HepG2 (cell line): ENCODE measurements at regions not wholly inside any gene's neighbourhood (a gene's known extent, or its start where the extent isn't known, plus 50 kb on each side); places are given as distances from the start of the nearest gene placed in this dataset.

Experiments
- ATAC-seq: fragments of 200-7000 bp; cut with Tn5 transposase; 3 replicates; pipeline ENCODE4 v1.9.1; 2020; ENCODE audit warnings: mild to moderate bottlenecking, moderate library complexity
- BruUV-seq: library from RNA; stranded (reverse); fragments of 400-500 nt; replicated peaks from 2 replicates; lab custom pipeline; 2021; lab: Mats Ljungman, UMichigan
- CTCF ChIA-PET: fragments of 300-600 bp; formaldehyde crosslinking; extraction: SDS; loops from one replicate; lab custom pipeline; 2021; ENCODE audit warnings: low total read pairs, inconsistent platforms, low intra/inter-chr PET ratio; lab: Yijun Ruan, JAX
- POLR2A ChIA-PET: fragments of 350-600 bp; sonication (Branson Sonifier 250); formaldehyde crosslinking; loops from one replicate; lab custom pipeline; 2020; ENCODE audit warnings: antibody characterized with exemption, inconsistent platforms; lab: Yijun Ruan, JAX
- DNase-seq: peaks from one replicate; pipeline ENCODE4 v3.0.0-alpha.2; 2015; ENCODE audit warnings: low spot score
- FAIRE-seq: peaks from 3 replicates; lab custom pipeline; 2011; peaks lifted over from hg19 to GRCh38; lab: Jason Lieb, UNC
- H2AFZ ChIP-seq: one replicate; pipeline ENCODE4 v1.6.1; 2011; ENCODE audit warnings: low read length, inconsistent platforms
- H3K27ac ChIP-seq: fragments of 300-600 bp; 3 replicates; pipeline ENCODE4 v1.8.0; 2011; ENCODE audit warnings: mixed run types, mild to moderate bottlenecking, mixed read lengths, low read length, inconsistent platforms; ENCODE audit not compliant: insufficient read depth; ENCODE audit errors: extremely low read length
- H3K27me3 ChIP-seq, 2 experiments: fragments of 200-600 bp in 1 of 2; 2 replicates in 1 of 2; 3 replicates in 1 of 2; pipeline versions ENCODE4 v1.6.0 to v1.8.0; 2011; ENCODE audit warnings: low read length in 2 of 2, mild to moderate bottlenecking in 2 of 2, moderate library complexity in 2 of 2, inconsistent platforms in 1 of 2; ENCODE audit not compliant: insufficient read depth in 2 of 2, control insufficient read depth in 1 of 2
- H3K36me3 ChIP-seq, 2 experiments: fragments of 200-600 bp in 1 of 2; replicated peaks in 1 of 2; 2 replicates in 1 of 2; 3 replicates in 1 of 2; pipeline versions ENCODE4 v1.5.1 to v1.8.0; 2011; ENCODE audit warnings: low read length in 2 of 2, inconsistent platforms in 1 of 2; ENCODE audit not compliant: insufficient read depth in 2 of 2, control insufficient read depth in 1 of 2
- H3K4me1 ChIP-seq: 2 replicates; pipeline ENCODE4 v1.5.1; 2012; ENCODE audit warnings: low read length, inconsistent platforms; ENCODE audit not compliant: insufficient read depth
- H3K4me2 ChIP-seq: 2 replicates; pipeline ENCODE4 v1.6.0; 2011; ENCODE audit warnings: low read depth, low read length, inconsistent platforms
- H3K4me3 ChIP-seq, 3 experiments: fragments of 200-600 bp in 1 of 3; sonication (generic), shearing (Covaris generic) in 1 of 3; replicated peaks in 1 of 3; 2 replicates each; pipeline ENCODE4 v1.5.1; 2011 to 2016; ENCODE audit warnings: low read length in 3 of 3, inconsistent platforms in 2 of 3, low read depth in 2 of 3, mild to moderate bottlenecking in 2 of 3, control low read depth in 1 of 3, mixed read lengths in 1 of 3; ENCODE audit not compliant: insufficient read depth in 1 of 3
- H3K79me2 ChIP-seq: one replicate; pipeline ENCODE4 v1.6.1; 2011; ENCODE audit warnings: low read length, inconsistent platforms; ENCODE audit not compliant: insufficient read depth
- H3K9ac ChIP-seq: 2 replicates; pipeline ENCODE4 v1.6.0; 2011; ENCODE audit warnings: mild to moderate bottlenecking, low read depth, low read length, inconsistent platforms; ENCODE audit not compliant: insufficient read depth
- H3K9me3 ChIP-seq: 2 replicates; pipeline ENCODE4 v1.5.1; 2012; ENCODE audit warnings: mild to moderate bottlenecking, low read length
- H4K20me1 ChIP-seq: 2 replicates; pipeline ENCODE4 v1.6.0; 2011; ENCODE audit warnings: inconsistent platforms, mild to moderate bottlenecking, low read length, moderate library complexity; ENCODE audit not compliant: insufficient read depth
- ATF3 ChIP-seq: sonication (generic); formaldehyde crosslinking; IDR thresholded peaks from 2 replicates; pipeline ENCODE4 v1.4.0; 2020; ENCODE audit warnings: missing genetic modification reagents
- ERF ChIP-seq: IDR thresholded peaks from 2 replicates; pipeline ENCODE4 v1.6.1; 2018; ENCODE audit warnings: missing biosample characterization, missing genetic modification reagents
- MAFK ChIP-seq, 2 experiments: IDR thresholded peaks in 1 of 2; conservative IDR thresholded peaks in 1 of 2; 2 replicates each; pipeline ENCODE4 v1.6.1; 2011; ENCODE audit warnings: improper control_type of control experiment in 2 of 2, low read length in 2 of 2
- NFATC3 ChIP-seq: sonication (generic); formaldehyde crosslinking; IDR thresholded peaks from 2 replicates; pipeline ENCODE4 v1.5.1; 2020; ENCODE audit warnings: mild to moderate bottlenecking, missing genetic modification reagents
- SKIL ChIP-seq: sonication (generic); formaldehyde crosslinking; IDR thresholded peaks from 2 replicates; pipeline ENCODE4 v1.8.0; 2022; ENCODE audit warnings: missing genetic modification reagents, mild to moderate bottlenecking, moderate library complexity, borderline replicate concordance
- TSC22D2 ChIP-seq: sonication (generic); formaldehyde crosslinking; IDR thresholded peaks from 2 replicates; pipeline ENCODE4 v1.5.1; 2020; ENCODE audit warnings: missing genetic modification reagents, mild to moderate bottlenecking, borderline replicate concordance
- ZBTB3 ChIP-seq: sonication (generic); formaldehyde crosslinking; IDR thresholded peaks from 2 replicates; pipeline ENCODE4 v1.4.0; 2020; ENCODE audit warnings: low read depth, mild to moderate bottlenecking, moderate library complexity, missing genetic modification reagents, borderline replicate concordance
- ZBTB39 ChIP-seq: sonication (generic); formaldehyde crosslinking; IDR thresholded peaks from 2 replicates; pipeline ENCODE4 v1.5.0; 2020; ENCODE audit warnings: missing genetic modification reagents
- ZNF160 ChIP-seq: sonication (generic); formaldehyde crosslinking; IDR thresholded peaks from 2 replicates; pipeline ENCODE4 v1.8.0; 2022; ENCODE audit warnings: mild to moderate bottlenecking, inconsistent platforms, missing genetic modification reagents
- ZNF567 ChIP-seq: sonication (generic); formaldehyde crosslinking; IDR thresholded peaks from 2 replicates; pipeline ENCODE4 v1.8.1; 2023; ENCODE audit warnings: mild to moderate bottlenecking, missing genetic modification reagents, borderline replicate concordance
- ZNF710 ChIP-seq: sonication (generic); formaldehyde crosslinking; IDR thresholded peaks from 2 replicates; pipeline ENCODE4 v1.5.0; 2020; ENCODE audit warnings: mild to moderate bottlenecking, missing genetic modification reagents, borderline replicate concordance
- WGBS: methylation state at CpG from one replicate; pipeline ENCODE4 v1.1.6; 2017; ENCODE audit warnings: low lambda C conversion rate; 5-methylcytosine and 5-hydroxymethylcytosine counted together
- in situ Hi-C: cut with HindIII; loops from 2 replicates; pipeline ENCODE4 v1.10.0; 2017; ENCODE audit warnings: low pct_unique_long_range_greater_than_20kb; ENCODE audit not compliant: extremely low pct_ligation_motif_present
- intact Hi-C: fragments of 100-400 bp; cut with micrococcal nuclease; formaldehyde crosslinking; loops from one replicate; pipeline ENCODE4 v1.10.0; 2022; ENCODE audit not compliant: unreplicated experiment

- DNase-seq (peak; percentile 80), ATAC-seq (peak; percentile 67), FAIRE-seq (peak; percentile 61)
- Histone ChIP-seq H3K4me3 (peak overlapping the region; percentile 40 to 76 (median 59)), H3K9me3 (no peaks in the 10 kb centered on the region), H3K4me2 (peak overlapping the region; percentile 99), H3K27ac (peak overlapping the region; percentile 98), H3K36me3 (no peaks in the 10 kb centered on the region), H3K27me3 (no peaks in the 10 kb centered on the region), H4K20me1 (no peaks in the 10 kb centered on the region), H2AFZ (no peak overlapping the region), H3K9ac (peak overlapping the region; percentile 97), H3K79me2 (no peaks in the 10 kb centered on the region), H3K4me1 (peaks cover 92% of the 10 kb centered on the region)
- in situ Hi-C loops (loop anchor here (5.0 kb wide), 1 partner anchor 215 kb away; no protein-coding TSS in a partner anchor), intact Hi-C loops (loop anchor here (2.0 to 10.0 kb wide), 5 partner anchors 36 to 514 kb away; no protein-coding TSS in a partner anchor)
- CTCF ChIA-PET: no interaction called here
- BruUV-seq: no TSS peak
- POLR2A ChIA-PET: interaction anchor here (0.9 to 5.2 kb wide), 14 partner anchors 10 to 938 kb away, joined by 3 to 122 read pairs (median 8); partner anchors contain the start of gene ZMIZ1
- WGBS: 0% methylated on average over 7 of the region's 11 CpGs
- 0 out of 2 replicates have a peak, but pooled peaks have one; percentile 26 for TF ChIP-seq ERF
- no peak for TF ChIP-seq ZBTB3
- TF ChIP-seq ZNF160: peak; percentile 33; the same call in 1 of the 2 replicates
- TF ChIP-seq MAFK (conservative IDR thresholded peaks at IDR 0.05 in 1 of 2, IDR thresholded peaks at IDR 0.05 in 1 of 2; ENCODE audit: low read length in 2 of 2): peak; percentile 75 to 94
- TF ChIP-seq ZNF567: 0 out of 2 replicates have a peak, but pooled peaks have one; percentile 34
- peak; percentile 87 for TF ChIP-seq ZBTB39 (CRISPR knock-in tag)
- peak; percentile 89 for TF ChIP-seq ATF3 (CRISPR knock-in tag)
- 0 out of 2 replicates have a peak, but pooled peaks have one; percentile 46 for TF ChIP-seq ZNF710 (CRISPR knock-in tag)
- no peak; the same call in 1 of the 2 replicates for TF ChIP-seq NFATC3 (CRISPR knock-in tag)
- TF ChIP-seq TSC22D2 (CRISPR knock-in tag): peak; percentile 43; the same call in 1 of the 2 replicates
- peak; percentile 62; the same call in 1 of the 2 replicates for TF ChIP-seq SKIL (CRISPR knock-in tag)
Measured at GRCh38 chr10:78972160-78972946, 96.4 kb upstream of the ZMIZ1 start.
